Spinal cord (tissue), 10 donors: ENCODE measurements at regions not wholly inside any gene's neighbourhood (a gene's known extent, or its start where the extent isn't known, plus 50 kb on each side); places are given as distances from the start of the nearest gene placed in this dataset. TPM values are rescaled to one million over a fixed set of nuclear protein-coding genes. Genes with fewer than 3 reads are reported as not detected.

ENCODE experiments used
- DNase-seq, 6 donors: peaks; one replicate each; pipeline versions ENCODE4 v3.0.0 to v3.0.0-alpha.2; 2013 to 2015; ENCODE audit warnings: low spot score in 6 of 6, low read depth in 4 of 6
- H3K27ac ChIP-seq: one replicate; pipeline ENCODE4 v1.5.1; 2013; ENCODE audit warnings: low read depth, low read length, control low read depth
- H3K27me3 ChIP-seq: one replicate; pipeline ENCODE4 v1.6.1; 2013; ENCODE audit warnings: low read length; ENCODE audit not compliant: control insufficient read depth, insufficient read depth
- H3K36me3 ChIP-seq: one replicate; pipeline ENCODE4 v1.6.1; 2013; ENCODE audit warnings: low read length; ENCODE audit not compliant: control insufficient read depth, insufficient read depth
- H3K4me1 ChIP-seq: one replicate; pipeline ENCODE4 v1.6.1; 2013; ENCODE audit warnings: low read length; ENCODE audit not compliant: control insufficient read depth, insufficient read depth
- H3K4me3 ChIP-seq: one replicate; pipeline ENCODE4 v1.5.1; 2013; ENCODE audit warnings: low read depth, low read length, control low read depth
- H3K9me3 ChIP-seq: one replicate; pipeline ENCODE4 v1.6.1; 2013; ENCODE audit warnings: low read length; ENCODE audit not compliant: control insufficient read depth, insufficient read depth
- WGBS: methylation state at CpG from one replicate; pipeline ENCODE4 v1.1.5; 2013; ENCODE audit warnings: missing lambda C conversion rate; ENCODE audit not compliant: insufficient coverage; 5-methylcytosine and 5-hydroxymethylcytosine counted together
- small RNA-seq: library from RNA; depleted of rRNA; stranded (forward); fragments of <200 nt; gene quantifications from one replicate; pipeline ENCODE3, GENCODE V24; 2014; ENCODE audit warnings: low replicate concordance
- donor health status: healthy.

DNA sequence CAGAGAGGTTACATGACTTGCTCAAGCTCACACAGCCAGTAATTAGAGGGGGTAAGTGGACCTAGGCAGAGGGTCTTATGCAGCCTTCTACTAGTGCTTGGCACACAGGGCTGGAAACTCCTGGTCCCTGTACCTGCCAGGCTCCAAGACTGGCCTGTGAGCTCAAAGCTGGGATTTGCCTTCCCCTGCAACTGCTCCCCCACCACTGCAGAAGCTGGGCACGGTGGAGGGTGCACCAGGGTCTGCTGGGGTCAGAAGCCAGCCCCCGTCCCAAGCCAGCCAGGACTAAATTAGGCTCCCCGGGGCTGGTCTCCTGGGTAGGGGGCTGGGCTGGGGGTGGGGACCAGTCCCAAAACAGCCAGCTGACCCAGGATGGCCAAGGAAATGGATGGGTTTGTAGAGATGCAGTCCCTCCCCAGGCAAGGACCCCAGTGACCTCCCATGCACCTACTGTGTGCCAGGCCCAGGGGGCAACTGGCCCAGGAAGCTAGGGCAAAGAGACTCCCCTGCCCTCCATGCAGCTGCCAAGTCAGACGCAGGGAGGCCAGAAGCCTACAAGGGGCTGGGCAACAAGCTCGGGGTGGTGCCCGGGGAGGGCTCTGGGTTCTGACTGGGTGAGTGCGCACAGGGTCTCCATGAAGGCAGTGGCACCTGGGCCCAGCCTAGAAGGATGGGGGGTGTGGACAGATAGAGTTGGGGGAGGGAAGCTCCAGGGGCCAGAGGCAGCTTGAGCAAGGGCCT is 51.8 kb upstream of the LINGO1 start:
- Histone ChIP-seq H3K27me3 (no peaks in the 10 kb centered on the region), H3K4me3 (no peak overlapping the region), H3K4me1 (peaks cover 3% of the 10 kb centered on the region), H3K9me3 (no peaks in the 10 kb centered on the region), H3K36me3 (peaks cover 36% of the 10 kb centered on the region), H3K27ac (no peak overlapping the region)
- no peak for DNase-seq
- 75% methylated on average over 7 of the region's 7 CpGs for WGBS

DNA sequence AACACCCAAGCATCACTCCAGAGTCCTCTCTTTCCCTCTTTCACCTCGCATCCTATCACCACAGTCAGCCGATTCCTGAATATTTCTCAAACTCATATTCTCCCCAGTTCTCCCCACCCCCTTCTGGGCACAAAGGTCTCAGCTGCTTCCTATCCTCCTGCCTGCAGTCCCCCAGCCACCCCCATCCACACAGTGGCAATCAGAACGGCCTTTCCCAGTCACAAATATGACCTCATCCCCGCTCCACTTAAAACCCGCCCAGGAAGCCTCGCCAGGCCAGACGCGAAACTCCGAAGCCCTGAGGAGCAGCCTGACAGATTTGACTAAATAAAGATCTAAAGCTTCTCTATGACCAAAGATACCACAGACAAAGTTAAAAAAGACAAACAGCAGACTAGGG is 49.9 kb upstream of the LINGO1 start:
- Histone ChIP-seq H3K27me3 (no peaks in the 10 kb centered on the region), H3K9me3 (no peaks in the 10 kb centered on the region), H3K36me3 (peaks cover 24% of the 10 kb centered on the region), H3K27ac (no peak overlapping the region), H3K4me1 (no peaks in the 10 kb centered on the region), H3K4me3 (no peak overlapping the region)
- no peak for DNase-seq
- WGBS: 67% methylated on average over 9 of the region's 9 CpGs

Small RNAs in the stretch of these regions (small RNA-seq; reads per million reads assigned to genes)
- gene RN7SL214P: not detected
